ENCODE measurements at regions not wholly inside any gene's neighbourhood (a gene's known extent, or its start where the extent isn't known, plus 50 kb on each side); places are given as distances from the start of the nearest gene placed in this dataset.

- H3K4me2 ChIP-seq: no peak overlapping the region
- no peak overlapping the region for H3K27ac Mint-ChIP-seq
Observed at GRCh38 chr2:119066272-119066804, 92.2 kb downstream of the C1QL2 start.

More at GRCh38 chr2:119066272-119066804, 92.2 kb downstream of the C1QL2 start:
- no peak overlapping the region for H3K4me3 Mint-ChIP-seq
- H3K36me3 ChIP-seq (ENCODE audit: insufficient read depth): no peaks in the 10 kb centered on the region
- H3K9me2 ChIP-seq (ENCODE audit: insufficient read depth): no peaks in the 10 kb centered on the region
- 0 out of 2 replicates have a peak overlapping the region, but pooled peaks have one; percentile 10 for H2AFZ ChIP-seq
- H3K9me3 Mint-ChIP-seq: no peaks in the 10 kb centered on the region; the same call in 1 of the 3 replicates
- H3K79me2 ChIP-seq (replicated peaks; ENCODE audit: insufficient read depth): no peaks in the 10 kb centered on the region
- H3K27me3 ChIP-seq (ENCODE audit: insufficient read depth): no peaks in the 10 kb centered on the region
- no peaks in the 10 kb centered on the region for H4K20me1 ChIP-seq (replicated peaks; ENCODE audit: insufficient read depth)
- no peak overlapping the region for H3K4me3 ChIP-seq
- peaks cover 3% of the 10 kb centered on the region for H3K27me3 Mint-ChIP-seq (ENCODE audit: insufficient read depth, low read depth, poor library complexity)
- H3K4me1 ChIP-seq (ENCODE audit: insufficient read depth): peaks cover 21% of the 10 kb centered on the region
- ATAC-seq (no peak), DNase-seq (ENCODE audit: low spot score) (no peak)
- H3K4me1 Mint-ChIP-seq: no peaks in the 10 kb centered on the region; the same call in 2 of the 3 replicates
- no peak overlapping the region for H3K27ac ChIP-seq (ENCODE audit: low read depth)
- H3K36me3 Mint-ChIP-seq (ENCODE audit: low read depth): no peaks in the 10 kb centered on the region
- no peaks in the 10 kb centered on the region for H3F3A ChIP-seq (replicated peaks; ENCODE audit: low read depth)
- no peak for TF ChIP-seq ETS1 (IDR thresholded peaks at IDR 0.05)
- TF ChIP-seq EZH2 (IDR thresholded peaks at IDR 0.05; ENCODE audit: low read depth, unreplicated experiment): no peak
- no peak for TF ChIP-seq EZH2phosphoT487 (IDR thresholded peaks at IDR 0.05; ENCODE audit: unreplicated experiment)
- no peak for TF ChIP-seq ZNF114 (CRISPR knock-in tag; IDR thresholded peaks at IDR 0.05)
- TF ChIP-seq STAT1 (IDR thresholded peaks at IDR 0.05; ENCODE audit: unreplicated experiment): no peak
- TF ChIP-seq POLR2AphosphoS5 (IDR thresholded peaks at IDR 0.05; ENCODE audit: low read depth): no peak
- no peak for TF ChIP-seq NANOG (IDR thresholded peaks at IDR 0.05; ENCODE audit: borderline replicate concordance)
- TF ChIP-seq CREB1 (CRISPR knock-in tag; IDR thresholded peaks at IDR 0.05; ENCODE audit: low read depth): no peak
- no peak for TF ChIP-seq ZNF462 (CRISPR knock-in tag; IDR thresholded peaks at IDR 0.05)
- TF ChIP-seq ZNF331 (CRISPR knock-in tag; IDR thresholded peaks at IDR 0.05; ENCODE audit: low read depth): no peak

Measured in GM23338 (cell line).